DOHH2 (cell line): ENCODE measurements at regions not wholly inside any gene's neighbourhood (a gene's known extent, or its start where the extent isn't known, plus 50 kb on each side); places are given as distances from the start of the nearest gene placed in this dataset.

Experiments
- CTCF ChIP-seq: fragments of 200-600 bp; sonication (generic); IDR thresholded peaks from one replicate; pipeline ENCODE4 v1.5.1; 2014; ENCODE audit warnings: antibody characterized with exemption, mild to moderate bottlenecking, low read depth, low read length; ENCODE audit not compliant: poor library complexity, severe bottlenecking
- EZH2phosphoT487 ChIP-seq: fragments of 200-600 bp; sonication (generic); IDR thresholded peaks from 2 replicates; pipeline ENCODE4 v1.6.1; 2017; ENCODE audit warnings: borderline replicate concordance, mild to moderate bottlenecking, antibody characterized with exemption, low read length, moderate library complexity, mixed read lengths

GRCh38 chr15:31871887-31872281 is 158.4 kb upstream of the CHRNA7 start:
- no peak for TF ChIP-seq CTCF
- no peak for TF ChIP-seq EZH2phosphoT487
